ENCODE measurements at regions not wholly inside any gene's neighbourhood (a gene's known extent, or its start where the extent isn't known, plus 50 kb on each side); places are given as distances from the start of the nearest gene placed in this dataset.
"Not testable (repeated sequence)": the region's sequence is repeated elsewhere in the genome, so short reads cannot be mapped to it uniquely, and the experiment has no call there.

GRCh38 chr2:167334146-167334742 lies 446.0 kb downstream of the XIRP2 start:
- DNase-seq = no peak

GRCh38 chr2:167333245-167333644 lies 445.0 kb downstream of the XIRP2 start:
- no peak for DNase-seq

GRCh38 chr2:167332358-167332757 lies 444.1 kb downstream of the XIRP2 start:
- DNase-seq = no peak

- DNase-seq = no peak
Measured at GRCh38 chr2:167331636-167332232, 443.5 kb downstream of the XIRP2 start.

- DNase-seq = not testable (repeated sequence)
Measured at GRCh38 chr2:167328808-167329207, 440.5 kb downstream of the XIRP2 start.

- DNase-seq = no peak
Measured at GRCh38 chr2:167322795-167323194, 434.5 kb downstream of the XIRP2 start.

GRCh38 chr2:167318581-167318980 lies 430.3 kb downstream of the XIRP2 start:
- DNase-seq = no peak

GRCh38 chr2:167310442-167310841 lies 422.2 kb downstream of the XIRP2 start:
- no peak for DNase-seq

Measured in kidney glomerular epithelial cell (primary cell).